Activated naive CD8-positive, alpha-beta T cell treated with anti-CD3 and anti-CD28 coated beads, Interleukin-2, amount 50 U/mL, for 24 hours (primary cell): ENCODE measurements at regions not wholly inside any gene's neighbourhood (a gene's known extent, or its start where the extent isn't known, plus 50 kb on each side); places are given as distances from the start of the nearest gene placed in this dataset.

Source experiments
- ATAC-seq: fragments of 150-1000 bp; cut with Tn5 transposase; one replicate; pipeline ENCODE4 v1.10.0; 2021
- DNase-seq: peaks from one replicate; pipeline ENCODE4 v3.0.0; 2021
- H3K27ac Mint-ChIP-seq: one replicate; pipeline ENCODE4 v1.8.0; 2021; ENCODE audit warnings: mild to moderate bottlenecking, mixed read lengths
- H3K27me3 Mint-ChIP-seq: one replicate; pipeline ENCODE4 v1.8.0; 2021; ENCODE audit warnings: mixed read lengths
- H3K36me3 Mint-ChIP-seq: one replicate; pipeline ENCODE4 v1.8.0; 2021; ENCODE audit warnings: low read depth, mixed read lengths
- H3K4me1 Mint-ChIP-seq: one replicate; pipeline ENCODE4 v1.8.0; 2021; ENCODE audit warnings: mixed read lengths
- H3K4me3 Mint-ChIP-seq: one replicate; pipeline ENCODE4 v1.8.0; 2021; ENCODE audit warnings: mild to moderate bottlenecking, moderate library complexity, mixed read lengths
- H3K9me3 Mint-ChIP-seq: one replicate; pipeline ENCODE4 v1.8.0; 2021; ENCODE audit warnings: mixed read lengths

DNA sequence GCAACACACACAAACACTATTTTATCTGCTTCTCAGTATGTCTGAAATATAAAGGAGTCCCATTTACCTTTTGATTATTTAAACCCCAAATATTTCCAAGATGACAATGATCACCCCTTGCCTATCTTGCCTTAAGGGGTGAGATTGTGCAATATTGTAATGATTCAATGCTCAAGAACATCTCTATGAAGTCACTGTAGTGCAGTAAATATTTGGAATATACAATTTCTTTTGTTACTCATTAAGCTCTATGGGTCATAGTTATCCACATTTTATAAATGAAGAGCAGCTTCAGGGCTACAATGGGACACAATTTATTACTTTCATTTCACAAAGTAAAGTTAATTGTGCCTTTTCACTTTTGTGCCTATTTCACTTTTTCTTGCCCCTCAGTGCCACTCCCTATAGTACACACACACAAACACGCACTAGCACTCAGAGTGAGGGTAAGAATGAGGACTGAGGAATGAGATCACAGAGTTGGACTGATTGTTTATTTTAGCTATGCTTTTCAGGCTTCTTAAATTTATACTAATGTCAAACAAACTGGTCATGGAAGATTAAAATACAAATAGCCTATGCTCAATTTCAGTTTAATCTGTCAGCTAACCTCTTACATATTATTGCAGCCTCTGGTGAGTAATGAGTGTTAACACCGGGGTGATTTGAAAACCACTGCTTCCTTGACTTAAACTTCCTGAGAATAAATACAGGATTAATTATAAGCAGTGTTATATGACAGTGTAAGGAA lies 521.0 kb upstream of the B3GALT2 start:
- Mint-ChIP-seq H3K9me3 (peaks cover 5% of the 10 kb centered on the region), H3K27me3 (no peaks in the 10 kb centered on the region), H3K4me3 (no peak overlapping the region), H3K36me3 (no peaks in the 10 kb centered on the region), H3K27ac (peak overlapping the region; percentile 20), H3K4me1 (peaks cover 8% of the 10 kb centered on the region)
- DNase-seq (no peak), ATAC-seq (peak; percentile 54)

DNA sequence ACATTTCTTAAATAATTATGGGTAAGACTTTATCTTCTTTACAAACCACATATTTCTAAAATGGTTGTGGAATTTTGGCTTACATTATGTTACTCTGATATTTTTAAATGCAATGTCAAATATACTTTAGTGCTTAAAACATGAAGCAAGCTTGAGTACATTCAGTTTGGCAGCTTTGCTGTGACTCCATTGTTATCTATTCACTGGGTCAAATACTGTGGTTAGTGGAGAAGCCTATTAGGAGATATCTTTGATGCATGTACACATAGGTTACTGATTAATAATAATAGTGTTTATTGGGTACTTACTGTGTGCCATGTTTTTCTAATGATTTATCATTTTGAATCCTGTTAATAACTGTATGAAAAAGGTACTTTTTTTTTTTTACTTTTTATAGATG lies 520.4 kb upstream of the B3GALT2 start:
- ATAC-seq = no peak
- H3K27me3 Mint-ChIP-seq = no peaks in the 10 kb centered on the region
- no peak overlapping the region for H3K27ac Mint-ChIP-seq
- no peak overlapping the region for H3K4me3 Mint-ChIP-seq
- H3K4me1 Mint-ChIP-seq = peaks cover 14% of the 10 kb centered on the region
- no peaks in the 10 kb centered on the region for H3K36me3 Mint-ChIP-seq
- no peak for DNase-seq
- peaks cover 5% of the 10 kb centered on the region for H3K9me3 Mint-ChIP-seq

DNA sequence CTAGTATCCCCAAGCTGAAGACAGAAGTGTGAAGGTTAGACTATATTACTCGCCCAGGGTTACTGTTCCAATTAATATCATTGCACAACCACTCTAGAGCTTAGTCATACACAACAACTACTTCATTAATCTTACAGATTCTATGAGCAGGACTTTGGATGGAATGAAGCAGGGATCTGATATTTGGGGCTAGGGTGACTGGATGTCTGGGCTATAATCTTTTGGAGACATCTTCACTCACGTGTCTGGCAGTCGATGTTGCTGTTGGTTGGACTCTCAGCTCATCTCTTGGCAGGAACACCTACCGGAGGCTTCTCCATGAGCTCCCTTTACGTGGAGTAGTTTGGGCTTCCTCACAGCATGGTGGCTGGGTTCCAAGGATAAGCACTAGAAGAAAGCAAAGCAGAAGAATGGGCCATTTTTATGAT lies 519.2 kb upstream of the B3GALT2 start:
- H3K4me1 Mint-ChIP-seq = peaks cover 26% of the 10 kb centered on the region
- H3K4me3 Mint-ChIP-seq = no peak overlapping the region
- ATAC-seq (no peak), DNase-seq (no peak)
- H3K27ac Mint-ChIP-seq = no peak overlapping the region
- no peaks in the 10 kb centered on the region for H3K27me3 Mint-ChIP-seq
- peaks cover 5% of the 10 kb centered on the region for H3K9me3 Mint-ChIP-seq
- no peaks in the 10 kb centered on the region for H3K36me3 Mint-ChIP-seq

- Mint-ChIP-seq H3K27ac (no peak overlapping the region), H3K4me3 (no peak overlapping the region), H3K27me3 (no peaks in the 10 kb centered on the region), H3K4me1 (peaks cover 33% of the 10 kb centered on the region), H3K36me3 (no peaks in the 10 kb centered on the region), H3K9me3 (peaks cover 5% of the 10 kb centered on the region)
- DNase-seq (no peak), ATAC-seq (no peak)
Measured at GRCh38 chr1:193703655-193704054, 517.2 kb upstream of the B3GALT2 start.

DNA sequence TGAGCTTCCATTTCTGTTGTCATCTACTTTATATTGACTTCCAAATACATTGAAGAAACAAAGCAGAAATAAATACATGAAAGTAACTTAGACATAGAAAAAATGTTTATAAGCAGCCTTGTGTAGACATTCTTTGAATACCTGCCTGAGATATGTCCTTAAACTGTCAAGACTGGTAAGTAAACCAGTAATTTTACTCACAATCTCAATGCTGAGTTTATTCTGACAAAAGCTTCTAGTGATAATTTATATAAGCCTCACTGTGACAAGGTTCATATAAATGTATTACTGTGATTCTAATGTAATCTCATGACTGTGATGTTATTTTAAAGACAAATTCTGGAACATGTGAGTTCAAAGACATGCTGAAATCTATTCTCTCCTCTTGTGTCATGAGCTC lies 516.7 kb upstream of the B3GALT2 start:
- peaks cover 33% of the 10 kb centered on the region for H3K4me1 Mint-ChIP-seq
- H3K27ac Mint-ChIP-seq = no peak overlapping the region
- ATAC-seq (no peak), DNase-seq (no peak)
- H3K27me3 Mint-ChIP-seq = no peaks in the 10 kb centered on the region
- peaks cover 5% of the 10 kb centered on the region for H3K9me3 Mint-ChIP-seq
- H3K36me3 Mint-ChIP-seq = no peaks in the 10 kb centered on the region
- no peak overlapping the region for H3K4me3 Mint-ChIP-seq

DNA sequence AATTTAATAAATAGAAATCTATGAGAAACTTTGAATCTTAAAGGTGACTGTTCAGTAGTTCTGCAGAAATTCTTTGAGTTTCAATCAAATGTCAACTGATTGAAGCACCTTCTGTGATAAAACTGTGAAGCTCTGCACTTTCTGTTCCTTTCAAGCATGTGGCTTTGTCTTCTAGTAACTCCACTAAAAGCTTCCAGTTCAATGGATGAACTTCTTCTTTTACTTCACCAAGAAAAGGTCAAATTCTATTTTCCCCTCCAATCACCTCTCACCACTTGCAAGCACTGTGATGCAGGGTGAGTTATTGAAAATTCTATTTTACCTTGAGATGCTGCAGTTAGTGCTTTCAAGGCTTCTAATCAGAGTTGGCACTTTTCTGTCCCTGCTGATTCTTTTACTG lies 515.3 kb upstream of the B3GALT2 start:
- Mint-ChIP-seq H3K27ac (no peak overlapping the region), H3K9me3 (peaks cover 5% of the 10 kb centered on the region), H3K36me3 (no peaks in the 10 kb centered on the region), H3K4me1 (peaks cover 25% of the 10 kb centered on the region), H3K4me3 (no peak overlapping the region), H3K27me3 (no peaks in the 10 kb centered on the region)
- ATAC-seq (no peak), DNase-seq (no peak)

DNA sequence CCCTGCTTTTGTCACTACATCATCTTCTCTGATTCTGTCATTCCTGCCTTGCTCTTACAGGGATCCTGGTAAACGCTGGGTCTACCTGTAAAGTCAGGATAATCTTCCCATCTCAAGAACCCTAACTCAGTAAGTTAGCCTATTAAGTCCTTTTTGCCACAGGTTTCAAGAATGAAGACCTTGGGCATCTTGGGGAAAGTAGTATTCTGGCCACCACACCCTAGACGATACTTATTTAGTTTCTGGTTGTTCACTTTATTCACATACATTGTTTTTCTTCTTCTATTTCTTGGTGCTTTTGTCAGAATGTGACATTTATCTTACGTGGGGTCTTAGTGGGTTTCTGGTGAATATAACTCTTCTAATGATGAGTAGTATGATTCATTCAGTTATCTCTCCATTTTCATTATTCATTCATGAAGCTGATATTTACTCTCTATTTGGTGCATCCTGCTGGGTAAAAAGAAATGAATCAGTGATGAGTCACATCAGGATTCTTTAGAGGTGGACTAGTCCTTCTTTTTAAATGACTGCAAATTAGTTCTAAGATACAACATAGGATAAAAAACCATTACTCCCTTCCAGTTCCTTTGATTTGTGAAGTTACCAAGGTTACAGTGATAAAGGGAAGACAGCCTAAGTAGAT lies 514.4 kb upstream of the B3GALT2 start:
- H3K4me3 Mint-ChIP-seq = peak overlapping the region; percentile 41
- H3K4me1 Mint-ChIP-seq = peaks cover 25% of the 10 kb centered on the region
- peaks cover 3% of the 10 kb centered on the region for H3K9me3 Mint-ChIP-seq
- H3K27me3 Mint-ChIP-seq = no peaks in the 10 kb centered on the region
- no peak for DNase-seq
- no peaks in the 10 kb centered on the region for H3K36me3 Mint-ChIP-seq
- peak; percentile 94 for ATAC-seq
- H3K27ac Mint-ChIP-seq = peak overlapping the region; percentile 73

GRCh38 chr1:193699261-193699660 lies 512.8 kb upstream of the B3GALT2 start:
- Mint-ChIP-seq H3K9me3 (no peaks in the 10 kb centered on the region), H3K36me3 (no peaks in the 10 kb centered on the region), H3K4me1 (peaks cover 25% of the 10 kb centered on the region), H3K27me3 (no peaks in the 10 kb centered on the region), H3K27ac (no peak overlapping the region), H3K4me3 (no peak overlapping the region)
- ATAC-seq = no peak
- no peak for DNase-seq

- DNase-seq (no peak), ATAC-seq (no peak)
- H3K27ac Mint-ChIP-seq = no peak overlapping the region
- H3K4me3 Mint-ChIP-seq = no peak overlapping the region
- no peaks in the 10 kb centered on the region for H3K36me3 Mint-ChIP-seq
- H3K4me1 Mint-ChIP-seq = peaks cover 25% of the 10 kb centered on the region
- H3K9me3 Mint-ChIP-seq = no peaks in the 10 kb centered on the region
- peaks cover 1% of the 10 kb centered on the region for H3K27me3 Mint-ChIP-seq
Measured at GRCh38 chr1:193697776-193698175, 511.4 kb upstream of the B3GALT2 start.

GRCh38 chr1:193697115-193697762 lies 510.8 kb upstream of the B3GALT2 start:
- no peak for DNase-seq
- ATAC-seq = no peak
- H3K27ac Mint-ChIP-seq = no peak overlapping the region
- H3K4me3 Mint-ChIP-seq = no peak overlapping the region
- H3K36me3 Mint-ChIP-seq = no peaks in the 10 kb centered on the region
- peaks cover 24% of the 10 kb centered on the region for H3K4me1 Mint-ChIP-seq
- H3K9me3 Mint-ChIP-seq = no peaks in the 10 kb centered on the region
- peaks cover 1% of the 10 kb centered on the region for H3K27me3 Mint-ChIP-seq

DNA sequence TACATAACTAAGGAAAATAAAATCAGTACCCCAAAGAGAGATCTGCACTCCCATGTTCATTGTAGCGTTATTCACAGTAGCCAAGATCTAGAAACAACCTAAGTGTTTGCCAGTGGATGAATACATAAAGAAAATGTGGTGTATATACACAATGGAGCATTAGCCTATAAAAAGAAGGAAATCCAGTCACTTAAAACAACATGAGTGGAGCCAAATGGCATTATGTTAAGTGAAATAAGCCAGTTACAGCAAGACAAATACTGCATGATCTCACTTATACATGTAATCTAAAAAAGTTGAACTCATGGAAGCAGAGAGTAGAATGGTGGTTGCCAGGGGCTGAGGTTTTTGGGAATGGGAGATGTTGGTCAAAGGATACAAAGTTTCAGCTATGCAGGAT lies 508.3 kb upstream of the B3GALT2 start:
- Mint-ChIP-seq H3K36me3 (no peaks in the 10 kb centered on the region), H3K27ac (no peak overlapping the region), H3K9me3 (peaks cover under 1% of the 10 kb centered on the region), H3K27me3 (peaks cover 1% of the 10 kb centered on the region), H3K4me1 (peaks cover under 1% of the 10 kb centered on the region), H3K4me3 (no peak overlapping the region)
- DNase-seq = no peak
- no peak for ATAC-seq

DNA sequence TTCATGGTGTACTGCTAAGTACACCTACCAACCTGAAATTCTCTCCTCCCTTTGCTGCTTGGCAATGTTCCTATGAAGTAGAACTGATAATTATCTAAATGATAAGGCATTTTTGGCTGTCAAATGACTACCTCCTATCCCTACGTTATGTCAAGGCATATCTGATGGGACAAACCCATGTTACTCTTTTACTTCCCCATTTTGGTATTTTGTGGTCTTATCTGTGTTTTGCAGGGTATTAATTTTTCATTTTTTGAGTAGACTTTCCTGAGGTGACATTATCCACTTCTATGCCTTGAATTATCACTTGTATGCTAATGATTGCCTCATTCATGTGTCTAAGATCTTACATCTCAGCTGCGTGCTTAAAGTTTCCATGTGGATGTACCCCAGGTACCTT lies 499.6 kb upstream of the B3GALT2 start:
- DNase-seq (no peak), ATAC-seq (no peak)
- H3K4me3 Mint-ChIP-seq = no peak overlapping the region
- no peak overlapping the region for H3K27ac Mint-ChIP-seq
- H3K9me3 Mint-ChIP-seq = peaks cover 3% of the 10 kb centered on the region
- H3K4me1 Mint-ChIP-seq = no peaks in the 10 kb centered on the region
- H3K27me3 Mint-ChIP-seq = no peaks in the 10 kb centered on the region
- H3K36me3 Mint-ChIP-seq = no peaks in the 10 kb centered on the region

GRCh38 chr1:193681422-193681821 lies 495.0 kb upstream of the B3GALT2 start:
- H3K4me3 Mint-ChIP-seq = no peak overlapping the region
- no peak for DNase-seq
- ATAC-seq = no peak
- H3K27ac Mint-ChIP-seq = no peak overlapping the region
- no peaks in the 10 kb centered on the region for H3K9me3 Mint-ChIP-seq
- no peaks in the 10 kb centered on the region for H3K27me3 Mint-ChIP-seq
- peaks cover 8% of the 10 kb centered on the region for H3K4me1 Mint-ChIP-seq
- no peaks in the 10 kb centered on the region for H3K36me3 Mint-ChIP-seq

GRCh38 chr1:193680924-193681316 lies 494.5 kb upstream of the B3GALT2 start:
- ATAC-seq (no peak), DNase-seq (no peak)
- H3K9me3 Mint-ChIP-seq = no peaks in the 10 kb centered on the region
- peaks cover 8% of the 10 kb centered on the region for H3K4me1 Mint-ChIP-seq
- no peak overlapping the region for H3K4me3 Mint-ChIP-seq
- no peak overlapping the region for H3K27ac Mint-ChIP-seq
- H3K36me3 Mint-ChIP-seq = no peaks in the 10 kb centered on the region
- H3K27me3 Mint-ChIP-seq = no peaks in the 10 kb centered on the region

GRCh38 chr1:193680247-193680923 lies 494.0 kb upstream of the B3GALT2 start:
- H3K4me3 Mint-ChIP-seq = no peak overlapping the region
- H3K36me3 Mint-ChIP-seq = no peaks in the 10 kb centered on the region
- peaks cover 8% of the 10 kb centered on the region for H3K4me1 Mint-ChIP-seq
- ATAC-seq (no peak), DNase-seq (no peak)
- H3K9me3 Mint-ChIP-seq = no peaks in the 10 kb centered on the region
- H3K27ac Mint-ChIP-seq = no peak overlapping the region
- H3K27me3 Mint-ChIP-seq = no peaks in the 10 kb centered on the region
